Body of pancreas (tissue), 4 donors: ENCODE measurements at regions not wholly inside any gene's neighbourhood (a gene's known extent, or its start where the extent isn't known, plus 50 kb on each side); places are given as distances from the start of the nearest gene placed in this dataset.

Experiments used
- CTCF ChIP-seq, 7 experiments: fragments of 450-650 bp in 4 of 7; fragments of 200-600 bp in 3 of 7; sonication (generic) in 3 of 7; IDR thresholded peaks; one replicate each; pipeline ENCODE4 v1.5.1; 2016 to 2019; ENCODE audit warnings: antibody characterized with exemption in 7 of 7
- POLR2A ChIP-seq, 3 donors: fragments of 450-650 bp; IDR thresholded peaks; one replicate each; pipeline ENCODE4 v1.6.1; 2016; ENCODE audit warnings: antibody characterized with exemption in 3 of 3, mild to moderate bottlenecking in 2 of 3

- TF ChIP-seq CTCF (IDR thresholded peaks at IDR 0.05) = no peak
- TF ChIP-seq POLR2A (IDR thresholded peaks at IDR 0.05) = no peak
Observed at GRCh38 chr2:9710311-9710710, 79.5 kb upstream of the YWHAQ start.
